ENCODE measurements at regions not wholly inside any gene's neighbourhood (a gene's known extent, or its start where the extent isn't known, plus 50 kb on each side); places are given as distances from the start of the nearest gene placed in this dataset.

DNA sequence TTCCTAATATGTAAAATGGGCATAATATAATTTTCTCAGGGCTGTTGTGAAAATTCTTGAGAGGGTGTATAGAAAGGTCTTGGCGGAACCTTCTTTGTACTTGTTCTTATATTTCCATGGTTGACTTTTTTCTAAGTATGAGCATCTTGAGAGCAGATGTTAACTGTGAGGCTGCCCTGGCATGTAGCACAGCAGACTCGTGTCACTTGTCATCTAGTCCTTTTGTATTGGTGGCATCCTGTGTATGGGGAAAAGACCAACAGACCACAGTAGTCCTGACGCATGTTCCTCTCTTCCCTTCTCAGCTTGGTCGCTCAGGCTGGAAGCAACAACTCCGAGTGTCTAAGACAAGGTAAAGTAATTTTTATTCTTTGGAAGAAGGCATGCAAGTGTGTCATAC, 153.8 kb upstream of the ZBED5 start:
- ATAC-seq: no peak
- TF ChIP-seq, protein P1, sequence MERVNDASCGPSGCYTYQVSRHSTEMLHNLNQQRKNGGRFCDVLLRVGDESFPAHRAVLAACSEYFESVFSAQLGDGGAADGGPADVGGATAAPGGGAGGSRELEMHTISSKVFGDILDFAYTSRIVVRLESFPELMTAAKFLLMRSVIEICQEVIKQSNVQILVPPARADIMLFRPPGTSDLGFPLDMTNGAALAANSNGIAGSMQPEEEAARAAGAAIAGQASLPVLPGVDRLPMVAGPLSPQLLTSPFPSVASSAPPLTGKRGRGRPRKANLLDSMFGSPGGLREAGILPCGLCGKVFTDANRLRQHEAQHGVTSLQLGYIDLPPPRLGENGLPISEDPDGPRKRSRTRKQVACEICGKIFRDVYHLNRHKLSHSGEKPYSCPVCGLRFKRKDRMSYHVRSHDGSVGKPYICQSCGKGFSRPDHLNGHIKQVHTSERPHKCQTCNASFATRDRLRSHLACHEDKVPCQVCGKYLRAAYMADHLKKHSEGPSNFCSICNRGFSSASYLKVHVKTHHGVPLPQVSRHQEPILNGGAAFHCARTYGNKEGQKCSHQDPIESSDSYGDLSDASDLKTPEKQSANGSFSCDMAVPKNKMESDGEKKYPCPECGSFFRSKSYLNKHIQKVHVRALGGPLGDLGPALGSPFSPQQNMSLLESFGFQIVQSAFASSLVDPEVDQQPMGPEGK (CRISPR knock-in tag; IDR thresholded peaks at IDR 0.05; ENCODE audit: borderline replicate concordance): no peak
- TF ChIP-seq ISL1 (CRISPR knock-in tag; IDR thresholded peaks at IDR 0.05): no peak
- TF ChIP-seq, protein P2, sequence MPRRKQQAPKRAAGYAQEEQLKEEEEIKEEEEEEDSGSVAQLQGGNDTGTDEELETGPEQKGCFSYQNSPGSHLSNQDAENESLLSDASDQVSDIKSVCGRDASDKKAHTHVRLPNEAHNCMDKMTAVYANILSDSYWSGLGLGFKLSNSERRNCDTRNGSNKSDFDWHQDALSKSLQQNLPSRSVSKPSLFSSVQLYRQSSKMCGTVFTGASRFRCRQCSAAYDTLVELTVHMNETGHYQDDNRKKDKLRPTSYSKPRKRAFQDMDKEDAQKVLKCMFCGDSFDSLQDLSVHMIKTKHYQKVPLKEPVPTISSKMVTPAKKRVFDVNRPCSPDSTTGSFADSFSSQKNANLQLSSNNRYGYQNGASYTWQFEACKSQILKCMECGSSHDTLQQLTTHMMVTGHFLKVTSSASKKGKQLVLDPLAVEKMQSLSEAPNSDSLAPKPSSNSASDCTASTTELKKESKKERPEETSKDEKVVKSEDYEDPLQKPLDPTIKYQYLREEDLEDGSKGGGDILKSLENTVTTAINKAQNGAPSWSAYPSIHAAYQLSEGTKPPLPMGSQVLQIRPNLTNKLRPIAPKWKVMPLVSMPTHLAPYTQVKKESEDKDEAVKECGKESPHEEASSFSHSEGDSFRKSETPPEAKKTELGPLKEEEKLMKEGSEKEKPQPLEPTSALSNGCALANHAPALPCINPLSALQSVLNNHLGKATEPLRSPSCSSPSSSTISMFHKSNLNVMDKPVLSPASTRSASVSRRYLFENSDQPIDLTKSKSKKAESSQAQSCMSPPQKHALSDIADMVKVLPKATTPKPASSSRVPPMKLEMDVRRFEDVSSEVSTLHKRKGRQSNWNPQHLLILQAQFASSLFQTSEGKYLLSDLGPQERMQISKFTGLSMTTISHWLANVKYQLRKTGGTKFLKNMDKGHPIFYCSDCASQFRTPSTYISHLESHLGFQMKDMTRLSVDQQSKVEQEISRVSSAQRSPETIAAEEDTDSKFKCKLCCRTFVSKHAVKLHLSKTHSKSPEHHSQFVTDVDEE (CRISPR knock-in tag; IDR thresholded peaks at IDR 0.05): no peak
- TF ChIP-seq, protein P3, sequence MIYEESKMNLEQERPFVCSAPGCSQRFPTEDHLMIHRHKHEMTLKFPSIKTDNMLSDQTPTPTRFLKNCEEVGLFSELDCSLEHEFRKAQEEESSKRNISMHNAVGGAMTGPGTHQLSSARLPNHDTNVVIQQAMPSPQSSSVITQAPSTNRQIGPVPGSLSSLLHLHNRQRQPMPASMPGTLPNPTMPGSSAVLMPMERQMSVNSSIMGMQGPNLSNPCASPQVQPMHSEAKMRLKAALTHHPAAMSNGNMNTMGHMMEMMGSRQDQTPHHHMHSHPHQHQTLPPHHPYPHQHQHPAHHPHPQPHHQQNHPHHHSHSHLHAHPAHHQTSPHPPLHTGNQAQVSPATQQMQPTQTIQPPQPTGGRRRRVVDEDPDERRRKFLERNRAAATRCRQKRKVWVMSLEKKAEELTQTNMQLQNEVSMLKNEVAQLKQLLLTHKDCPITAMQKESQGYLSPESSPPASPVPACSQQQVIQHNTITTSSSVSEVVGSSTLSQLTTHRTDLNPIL (CRISPR knock-in tag; IDR thresholded peaks at IDR 0.05; ENCODE audit: low read depth): no peak
- no peak for TF ChIP-seq ARNTL (CRISPR knock-in tag; IDR thresholded peaks at IDR 0.05; ENCODE audit: borderline replicate concordance, low read depth)
- TF ChIP-seq, protein P4, sequence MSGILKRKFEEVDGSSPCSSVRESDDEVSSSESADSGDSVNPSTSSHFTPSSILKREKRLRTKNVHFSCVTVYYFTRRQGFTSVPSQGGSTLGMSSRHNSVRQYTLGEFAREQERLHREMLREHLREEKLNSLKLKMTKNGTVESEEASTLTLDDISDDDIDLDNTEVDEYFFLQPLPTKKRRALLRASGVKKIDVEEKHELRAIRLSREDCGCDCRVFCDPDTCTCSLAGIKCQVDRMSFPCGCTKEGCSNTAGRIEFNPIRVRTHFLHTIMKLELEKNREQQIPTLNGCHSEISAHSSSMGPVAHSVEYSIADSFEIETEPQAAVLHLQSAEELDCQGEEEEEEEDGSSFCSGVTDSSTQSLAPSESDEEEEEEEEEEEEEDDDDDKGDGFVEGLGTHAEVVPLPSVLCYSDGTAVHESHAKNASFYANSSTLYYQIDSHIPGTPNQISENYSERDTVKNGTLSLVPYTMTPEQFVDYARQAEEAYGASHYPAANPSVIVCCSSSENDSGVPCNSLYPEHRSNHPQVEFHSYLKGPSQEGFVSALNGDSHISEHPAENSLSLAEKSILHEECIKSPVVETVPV (CRISPR knock-in tag; IDR thresholded peaks at IDR 0.05): no peak

DNA sequence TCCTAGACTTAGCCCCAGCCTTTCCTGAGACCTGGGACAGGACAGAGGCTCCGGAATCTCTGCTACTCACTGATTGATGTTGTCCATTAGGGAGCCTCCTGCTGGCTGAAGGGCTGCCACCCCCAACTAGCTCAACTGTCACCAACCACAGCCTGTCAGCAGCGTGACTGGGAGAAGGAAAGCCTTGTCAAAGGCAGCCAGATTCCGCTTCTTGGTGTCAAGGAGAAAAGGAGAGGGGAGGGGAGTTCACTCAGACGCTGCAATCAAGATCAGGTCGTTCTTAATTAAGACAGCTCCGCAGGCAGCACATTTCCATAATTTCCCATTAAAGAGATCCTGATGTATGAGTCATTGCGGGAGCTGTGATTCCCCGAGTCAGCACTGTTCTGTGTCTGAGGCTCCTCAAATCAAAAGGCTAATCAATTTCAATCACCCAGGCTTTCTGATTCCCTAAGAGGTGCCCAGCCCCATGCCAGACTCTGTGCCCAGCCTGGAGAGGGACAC, 152.8 kb upstream of the ZBED5 start:
- ATAC-seq: peak; percentile 90
- TF ChIP-seq, protein P5, sequence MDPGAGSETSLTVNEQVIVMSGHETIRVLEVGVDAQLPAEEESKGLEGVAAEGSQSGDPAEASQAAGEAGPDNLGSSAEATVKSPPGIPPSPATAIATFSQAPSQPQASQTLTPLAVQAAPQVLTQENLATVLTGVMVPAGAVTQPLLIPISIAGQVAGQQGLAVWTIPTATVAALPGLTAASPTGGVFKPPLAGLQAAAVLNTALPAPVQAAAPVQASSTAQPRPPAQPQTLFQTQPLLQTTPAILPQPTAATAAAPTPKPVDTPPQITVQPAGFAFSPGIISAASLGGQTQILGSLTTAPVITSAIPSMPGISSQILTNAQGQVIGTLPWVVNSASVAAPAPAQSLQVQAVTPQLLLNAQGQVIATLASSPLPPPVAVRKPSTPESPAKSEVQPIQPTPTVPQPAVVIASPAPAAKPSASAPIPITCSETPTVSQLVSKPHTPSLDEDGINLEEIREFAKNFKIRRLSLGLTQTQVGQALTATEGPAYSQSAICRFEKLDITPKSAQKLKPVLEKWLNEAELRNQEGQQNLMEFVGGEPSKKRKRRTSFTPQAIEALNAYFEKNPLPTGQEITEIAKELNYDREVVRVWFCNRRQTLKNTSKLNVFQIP (CRISPR knock-in tag; IDR thresholded peaks at IDR 0.05; ENCODE audit: borderline replicate concordance, low read depth): no peak
- TF ChIP-seq RARB (CRISPR knock-in tag; IDR thresholded peaks at IDR 0.05) (no peak), ARNTL (CRISPR knock-in tag; IDR thresholded peaks at IDR 0.05; ENCODE audit: borderline replicate concordance, low read depth) (no peak), BACH2 (CRISPR knock-in tag; IDR thresholded peaks at IDR 0.05; ENCODE audit: borderline replicate concordance) (no peak), CSDC2 (CRISPR knock-in tag; IDR thresholded peaks at IDR 0.05) (no peak), ZFP3 (CRISPR knock-in tag; IDR thresholded peaks at IDR 0.05) (no peak), ESRRG (CRISPR knock-in tag; IDR thresholded peaks at IDR 0.05) (no peak), PPARA (CRISPR knock-in tag; IDR thresholded peaks at IDR 0.05; ENCODE audit: borderline replicate concordance) (no peak), GLIS3 (CRISPR knock-in tag; IDR thresholded peaks at IDR 0.05) (no peak), ISL1 (CRISPR knock-in tag; IDR thresholded peaks at IDR 0.05) (no peak), TCF4 (CRISPR knock-in tag; IDR thresholded peaks at IDR 0.05; ENCODE audit: borderline replicate concordance) (no peak), TOX (CRISPR knock-in tag; IDR thresholded peaks at IDR 0.05; ENCODE audit: borderline replicate concordance) (no peak), ZC3H10 (CRISPR knock-in tag; IDR thresholded peaks at IDR 0.05) (no peak), OSR1 (CRISPR knock-in tag; IDR thresholded peaks at IDR 0.05) (no peak), ZNF8 (CRISPR knock-in tag; IDR thresholded peaks at IDR 0.05) (no peak)
- TF ChIP-seq, protein P4 (CRISPR knock-in tag; IDR thresholded peaks at IDR 0.05): no peak
- TF ChIP-seq, protein P2 (CRISPR knock-in tag; IDR thresholded peaks at IDR 0.05): no peak
- TF ChIP-seq, protein P3 (CRISPR knock-in tag; IDR thresholded peaks at IDR 0.05; ENCODE audit: low read depth): no peak
- TF ChIP-seq, protein P1 (CRISPR knock-in tag; IDR thresholded peaks at IDR 0.05; ENCODE audit: borderline replicate concordance): no peak

Data from SK-N-SH treated with all-trans-retinoic acid at 6 μM for 48 hours (cell line).